ENCODE measurements at regions not wholly inside any gene's neighbourhood (a gene's known extent, or its start where the extent isn't known, plus 50 kb on each side); places are given as distances from the start of the nearest gene placed in this dataset.

DNA sequence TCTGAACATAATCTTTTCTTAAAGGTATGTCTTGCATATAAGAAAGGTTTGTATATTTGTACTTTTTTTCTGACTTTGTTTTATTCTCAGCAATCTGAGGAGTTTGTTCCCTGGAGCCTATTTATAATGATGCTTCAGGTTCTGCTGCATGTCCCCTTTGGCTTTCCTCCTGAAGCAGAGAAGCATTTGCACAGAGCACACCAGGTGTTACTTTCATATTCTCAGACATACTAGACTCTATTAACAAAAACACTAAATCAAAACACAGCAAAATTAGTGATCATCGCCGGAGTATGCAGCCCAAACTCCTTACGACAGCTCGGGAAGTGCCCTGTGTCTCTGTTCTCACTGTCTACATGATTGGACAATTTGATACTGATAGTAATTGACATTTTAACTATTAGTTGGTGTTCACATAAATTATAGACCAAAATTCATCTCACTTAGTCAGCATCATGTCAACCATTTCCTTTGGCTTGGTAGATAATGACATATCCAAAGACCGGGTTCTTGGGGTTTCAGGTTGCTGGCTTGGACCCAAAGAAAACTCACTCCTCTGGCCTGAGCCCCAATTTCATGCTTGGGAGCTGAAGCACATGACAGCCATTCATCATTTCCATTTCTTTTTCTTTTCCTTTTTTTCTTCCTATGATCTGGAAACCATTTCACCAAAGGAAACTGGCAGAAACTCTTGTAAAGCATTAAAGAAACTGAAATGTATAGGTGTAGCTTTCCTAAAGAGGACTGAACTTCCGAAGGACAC is 400.1 kb upstream of the NRP1 start:
- TF ChIP-seq POLR2A (IDR thresholded peaks at IDR 0.05; ENCODE audit: low read depth, low read length) (no peak), TAF1 (IDR thresholded peaks at IDR 0.05; ENCODE audit: low read depth, low read length) (no peak), PAX5 (IDR thresholded peaks at IDR 0.05; ENCODE audit: insufficient read depth, low read length, severe bottlenecking) (no peak)

All from GM12891 (cell line).